Pancreas (tissue), 10 donors: ENCODE measurements at regions not wholly inside any gene's neighbourhood (a gene's known extent, or its start where the extent isn't known, plus 50 kb on each side); places are given as distances from the start of the nearest gene placed in this dataset.

Source experiments
- ATAC-seq, 4 donors: fragments of 200-7000 bp; cut with Tn5 transposase; one replicate each; pipeline versions ENCODE4 v1.8.0 to v1.9.1; 2020; ENCODE audit warnings: mild to moderate bottlenecking in 4 of 4, moderate library complexity in 4 of 4
- DNase-seq, 6 donors: peaks; one replicate each; pipeline ENCODE4 v3.0.0-alpha.2; 2020
- FAIRE-seq: peaks from 2 replicates; lab custom pipeline; 2012; peaks lifted over from hg19 to GRCh38; lab: Jason Lieb, UNC
- H3K27ac ChIP-seq, 4 donors: fragments of 200-600 bp; sonication (generic); 1 replicate in 3 of 4; 2 replicates in 1 of 4; pipeline versions ENCODE4 v1.5.0 to v1.8.0; 2020
- H3K27me3 ChIP-seq, 4 donors: fragments of 200-600 bp; one replicate each; pipeline ENCODE4 v1.8.0; 2021
- H3K36me3 ChIP-seq, 3 donors: fragments of 200-600 bp; sonication (generic) in 1 of 3; one replicate each; pipeline versions ENCODE4 v1.5.0 to v1.8.0; 2020 to 2021
- H3K4me1 ChIP-seq, 3 donors: fragments of 200-600 bp; one replicate each; pipeline ENCODE4 v1.8.0; 2021
- H3K4me3 ChIP-seq, 4 donors: fragments of 200-600 bp; sonication (generic) in 2 of 4; one replicate each; pipeline versions ENCODE4 v1.5.0 to v1.8.0; 2020 to 2021
- H3K9me3 ChIP-seq, 4 donors: fragments of 200-600 bp; one replicate each; pipeline ENCODE4 v1.8.0; 2021
- CTCF ChIP-seq, 4 donors: fragments of 200-600 bp; sonication (generic) in 3 of 4; IDR thresholded peaks; one replicate each; pipeline versions ENCODE4 v1.5.0 to v1.8.0; 2021; ENCODE audit warnings: antibody characterized with exemption in 4 of 4
- WGBS, 2 donors: extraction: QIAGEN DNeasy Blood & Tissue Kit; methylation state at CpG; one replicate each; pipeline ENCODE4 v1.1.7; 2013; 5-methylcytosine and 5-hydroxymethylcytosine counted together
- intact Hi-C, 3 donors: fragments of 100-400 bp; cut with DNase I; formaldehyde crosslinking; loops; one replicate each; pipeline versions ENCODE4 v1.11.1 to v1.14.2; 2022
- donor health status: healthy with polysubstance abuse.
- donor health status: DM: no; HTN: no; CAD: no; lungs with moderate emphysema.
- donor health status: DM: no; HTN: no; CAD: no.
- donor health status: control.
- donor health status: control.
- donor health status: Bipolar disorder and iron deficiency.
- donor health status: DM: yes; HTN: yes; CAD: no.
- donor health status: DM: no; HTN: no; CAD: no.
- donor health status: DM: no; HTN: no; CAD: no.
- donor health status: DM: yes; HTN: yes; CAD: no.

- no peaks in the 10 kb centered on the region for H3K27me3 ChIP-seq
- intact Hi-C loops = no loop called here
- no peak overlapping the region for H3K27ac ChIP-seq
- H3K9me3 ChIP-seq = no peaks in the 10 kb centered on the region
- DNase-seq (no peak), ATAC-seq (no peak), FAIRE-seq (no peak)
- no peak for TF ChIP-seq CTCF (IDR thresholded peaks at IDR 0.05)
- H3K36me3 ChIP-seq = no peaks in the 10 kb centered on the region
- WGBS, 2 donors = 84 to 89% methylated on average over 1 of the region's 1 CpG
- H3K4me3 ChIP-seq = no peak overlapping the region
- H3K4me1 ChIP-seq = no peaks in the 10 kb centered on the region
Observed at GRCh38 chr6:16063580-16063979, 65.3 kb upstream of the MYLIP start.

DNA sequence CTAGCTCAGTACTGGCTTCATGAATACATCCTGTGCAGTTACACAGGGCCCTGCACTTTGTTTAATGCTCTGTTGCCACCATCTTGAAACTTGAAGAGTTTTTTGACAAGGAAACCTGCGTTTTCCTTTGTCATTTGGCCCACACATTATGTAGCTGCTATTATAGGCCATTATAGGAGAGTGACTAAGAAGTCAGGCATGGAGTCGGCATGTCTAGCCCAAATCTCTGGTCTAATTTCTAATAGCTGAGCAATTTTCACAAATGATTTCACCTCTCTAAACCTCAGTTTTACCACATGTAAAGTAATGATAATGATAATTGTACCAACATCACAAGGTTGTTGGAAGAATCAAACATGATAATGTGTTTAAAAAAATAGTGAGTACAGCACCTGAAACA, 67.1 kb upstream of the MYLIP start:
- Histone ChIP-seq H3K4me3 (no peak overlapping the region), H3K27me3 (no peaks in the 10 kb centered on the region), H3K9me3 (no peaks in the 10 kb centered on the region), H3K36me3 (no peaks in the 10 kb centered on the region), H3K4me1 (no peaks in the 10 kb centered on the region), H3K27ac (no peak overlapping the region)
- no peak for TF ChIP-seq CTCF (IDR thresholded peaks at IDR 0.05)
- ATAC-seq = no peak
- 82 to 84% methylated on average over 2 of the region's 2 CpGs for WGBS, 2 donors
- intact Hi-C loops = no loop called here
- FAIRE-seq = no peak
- DNase-seq = no peak

DNA sequence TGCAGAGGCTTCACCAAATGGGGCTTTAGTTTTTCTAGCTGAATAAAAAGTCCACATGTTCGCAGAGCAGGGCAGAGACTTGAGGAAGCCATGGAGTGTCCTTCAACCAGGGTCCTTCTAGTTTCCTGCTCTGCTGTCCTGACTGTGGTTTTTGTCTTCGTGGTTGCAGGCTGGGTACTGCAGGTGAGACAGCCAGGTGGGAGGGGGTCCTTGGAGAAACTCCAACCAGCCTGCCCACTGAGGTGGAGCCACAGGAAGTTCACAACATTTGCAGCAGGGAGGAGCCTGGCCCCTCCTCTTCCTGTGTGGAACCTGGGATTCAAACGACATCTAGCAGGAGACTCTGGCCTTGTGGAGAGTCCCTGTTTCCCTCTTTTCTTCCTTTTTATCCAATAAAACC, 68.8 kb upstream of the MYLIP start:
- FAIRE-seq = no peak
- 81 to 88% methylated on average over 3 of the region's 3 CpGs for WGBS, 2 donors

DNA sequence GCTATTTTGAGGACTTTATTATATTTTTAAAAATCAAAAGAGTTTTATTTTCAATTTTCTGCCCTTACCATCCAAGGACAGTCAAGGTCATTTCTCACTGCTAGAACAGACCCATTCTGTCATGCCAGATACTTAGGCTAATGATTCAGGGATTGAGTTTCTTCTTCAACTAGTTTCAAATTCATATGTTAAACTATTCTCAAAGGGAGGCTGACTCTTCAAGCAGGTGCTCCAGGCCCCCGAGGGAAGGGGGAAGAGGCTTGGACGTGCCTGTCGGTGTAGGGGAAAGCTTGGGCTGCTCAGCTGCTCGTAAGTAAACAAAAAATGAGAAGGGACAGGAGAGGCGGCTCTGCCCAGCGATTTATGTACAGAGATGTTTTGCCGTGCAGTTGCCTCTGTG, 69.4 kb upstream of the MYLIP start:
- no peak overlapping the region for H3K4me3 ChIP-seq
- no peak for TF ChIP-seq CTCF (IDR thresholded peaks at IDR 0.05)
- no peaks in the 10 kb centered on the region for H3K36me3 ChIP-seq
- no peak for FAIRE-seq
- H3K27ac ChIP-seq = no peak overlapping the region
- 51 to 53% methylated on average over 7 of the region's 7 CpGs for WGBS, 2 donors
- H3K9me3 ChIP-seq = no peaks in the 10 kb centered on the region
- no peak for DNase-seq
- no peak for ATAC-seq
- intact Hi-C loops = no loop called here
- H3K4me1 ChIP-seq = no peaks in the 10 kb centered on the region
- no peaks in the 10 kb centered on the region for H3K27me3 ChIP-seq

More for the DNA sequence above, 68.8 kb upstream of the MYLIP start:
- intact Hi-C loops = no loop called here
- Histone ChIP-seq H3K4me3 (no peak overlapping the region), H3K9me3 (no peaks in the 10 kb centered on the region), H3K4me1 (no peaks in the 10 kb centered on the region), H3K27me3 (no peaks in the 10 kb centered on the region), H3K27ac (no peak overlapping the region), H3K36me3 (no peaks in the 10 kb centered on the region)
- ATAC-seq (no peak), DNase-seq (no peak)
- TF ChIP-seq CTCF (IDR thresholded peaks at IDR 0.05) = no peak

- H3K4me1 ChIP-seq = no peaks in the 10 kb centered on the region
- DNase-seq (no peak), FAIRE-seq (no peak), ATAC-seq (no peak)
- no peaks in the 10 kb centered on the region for H3K27me3 ChIP-seq
- H3K27ac ChIP-seq = no peak overlapping the region
- TF ChIP-seq CTCF (IDR thresholded peaks at IDR 0.05) = no peak
- H3K4me3 ChIP-seq = no peak overlapping the region
- H3K36me3 ChIP-seq = no peaks in the 10 kb centered on the region
- no peaks in the 10 kb centered on the region for H3K9me3 ChIP-seq
- WGBS, 2 donors = 74% methylated on average over 4 of the region's 4 CpGs
- intact Hi-C loops = no loop called here
Observed at GRCh38 chr6:16058929-16059345, 69.9 kb upstream of the MYLIP start.
